ENCODE measurements at regions not wholly inside any gene's neighbourhood (a gene's known extent, or its start where the extent isn't known, plus 50 kb on each side); places are given as distances from the start of the nearest gene placed in this dataset.

GRCh38 chr7:145263886-145264285 lies 428.0 kb upstream of the TPK1 start:
- intact Hi-C loops (cut with DNase I) = no loop called here
- Histone ChIP-seq H3K36me3 (no peaks in the 10 kb centered on the region), H3K27ac (no peak overlapping the region), H3K4me1 (no peaks in the 10 kb centered on the region), H3K9me3 (peaks cover 0 to 4% (median 0%) of the 10 kb centered on the region in 4 donors), H3K4me3 (no peak overlapping the region), H3K27me3 (no peaks in the 10 kb centered on the region)
- DNase-seq = no peak
- WGBS, 2 donors = 0 to 65% methylated on average over 1 of the region's 1 CpG
- TF ChIP-seq CTCF (IDR thresholded peaks at IDR 0.05) = no peak
- TF ChIP-seq EP300 (IDR thresholded peaks at IDR 0.05) = no peak
- no peak for TF ChIP-seq POLR2A (IDR thresholded peaks at IDR 0.05)
- no peak for TF ChIP-seq POLR2AphosphoS5 (IDR thresholded peaks at IDR 0.05)

GRCh38 chr7:145252031-145252430 lies 416.2 kb upstream of the TPK1 start:
- Histone ChIP-seq H3K4me1 (no peaks in the 10 kb centered on the region), H3K4me3 (no peak overlapping the region), H3K9me3 (peaks cover 0 to 2% (median 0%) of the 10 kb centered on the region in 4 donors), H3K27ac (no peak overlapping the region), H3K36me3 (no peaks in the 10 kb centered on the region), H3K27me3 (no peaks in the 10 kb centered on the region)
- intact Hi-C loops (cut with DNase I) = no loop called here
- TF ChIP-seq EP300 (IDR thresholded peaks at IDR 0.05) (no peak), POLR2A (IDR thresholded peaks at IDR 0.05) (no peak), POLR2AphosphoS5 (IDR thresholded peaks at IDR 0.05) (no peak), CTCF (IDR thresholded peaks at IDR 0.05) (no peak)
- DNase-seq = no peak

- TF ChIP-seq CTCF (IDR thresholded peaks at IDR 0.05) (no peak), POLR2A (IDR thresholded peaks at IDR 0.05) (no peak), EP300 (IDR thresholded peaks at IDR 0.05) (no peak), POLR2AphosphoS5 (IDR thresholded peaks at IDR 0.05) (no peak)
- no peak for DNase-seq
- 42 to 46% methylated on average over 4 of the region's 4 CpGs for WGBS, 2 donors
- Histone ChIP-seq H3K4me1 (no peaks in the 10 kb centered on the region), H3K9me3 (no peaks in the 10 kb centered on the region), H3K27me3 (no peaks in the 10 kb centered on the region), H3K36me3 (no peaks in the 10 kb centered on the region), H3K27ac (no peak overlapping the region), H3K4me3 (no peak overlapping the region)
- intact Hi-C loops (cut with DNase I) = no loop called here
These were observed 388.9 kb upstream of the TPK1 start for GRCh38 chr7:145224775-145225174.

GRCh38 chr7:145219461-145219860 lies 383.6 kb upstream of the TPK1 start:
- H3K27me3 ChIP-seq = no peaks in the 10 kb centered on the region
- H3K27ac ChIP-seq = no peak overlapping the region
- H3K4me3 ChIP-seq = no peak overlapping the region
- intact Hi-C loops (cut with DNase I) = no loop called here
- 81% methylated on average over 4 of the region's 4 CpGs for WGBS, 2 donors
- H3K36me3 ChIP-seq = no peaks in the 10 kb centered on the region
- H3K4me1 ChIP-seq = no peaks in the 10 kb centered on the region
- TF ChIP-seq EP300 (IDR thresholded peaks at IDR 0.05) = no peak
- TF ChIP-seq POLR2A (IDR thresholded peaks at IDR 0.05) = no peak
- TF ChIP-seq CTCF (IDR thresholded peaks at IDR 0.05) = no peak
- TF ChIP-seq POLR2AphosphoS5 (IDR thresholded peaks at IDR 0.05) = no peak
- no peaks in the 10 kb centered on the region for H3K9me3 ChIP-seq
- no peak for DNase-seq

- intact Hi-C loops (cut with DNase I) = no loop called here
- Histone ChIP-seq H3K27ac (no peak overlapping the region), H3K36me3 (no peaks in the 10 kb centered on the region), H3K9me3 (no peaks in the 10 kb centered on the region), H3K27me3 (no peaks in the 10 kb centered on the region), H3K4me1 (no peaks in the 10 kb centered on the region), H3K4me3 (no peak overlapping the region)
- 72 to 83% methylated on average over 4 of the region's 4 CpGs for WGBS, 2 donors
- no peak for TF ChIP-seq CTCF (IDR thresholded peaks at IDR 0.05)
- no peak for TF ChIP-seq POLR2A (IDR thresholded peaks at IDR 0.05)
- TF ChIP-seq EP300 (IDR thresholded peaks at IDR 0.05) = no peak
- TF ChIP-seq POLR2AphosphoS5 (IDR thresholded peaks at IDR 0.05) = no peak
- no peak for DNase-seq
These were observed 381.0 kb upstream of the TPK1 start for GRCh38 chr7:145216866-145217265.

All from sigmoid colon (tissue), 6 donors.